Parathyroid adenoma (tissue), 2 donors: ENCODE measurements at regions not wholly inside any gene's neighbourhood (a gene's known extent, or its start where the extent isn't known, plus 50 kb on each side); places are given as distances from the start of the nearest gene placed in this dataset.

Experiments used
- H2AFZ ChIP-seq: fragments of 300-600 bp; sonication (generic); one replicate; pipeline ENCODE4 v1.7.0; 2017; ENCODE audit warnings: antibody characterized with exemption, mild to moderate bottlenecking
- H3K27ac ChIP-seq: fragments of 300-600 bp; sonication (generic); one replicate; pipeline ENCODE4 v1.7.0; 2017
- H3K27me3 ChIP-seq: fragments of 300-600 bp; sonication (generic); one replicate; pipeline ENCODE4 v1.7.0; 2017; ENCODE audit warnings: low read length; ENCODE audit not compliant: control insufficient read depth, insufficient read depth
- H3K36me3 ChIP-seq: fragments of 300-600 bp; sonication (generic); one replicate; pipeline ENCODE4 v1.7.0; 2017; ENCODE audit warnings: low read length; ENCODE audit not compliant: control insufficient read depth, insufficient read depth
- H3K4me1 ChIP-seq: fragments of 300-600 bp; sonication (generic); one replicate; pipeline ENCODE4 v1.7.0; 2017; ENCODE audit warnings: control low read depth
- H3K4me2 ChIP-seq: fragments of 300-600 bp; sonication (generic); one replicate; pipeline ENCODE4 v1.7.0; 2017; ENCODE audit warnings: low read length
- H3K4me3 ChIP-seq: fragments of 300-600 bp; sonication (generic); one replicate; pipeline ENCODE4 v1.7.0; 2017; ENCODE audit warnings: low read depth, low read length
- H3K79me2 ChIP-seq: fragments of 300-600 bp; sonication (generic); one replicate; pipeline ENCODE4 v1.7.0; 2017; ENCODE audit warnings: control low read depth
- H3K9ac ChIP-seq: fragments of 300-600 bp; sonication (generic); one replicate; pipeline ENCODE4 v1.7.0; 2017; ENCODE audit warnings: mild to moderate bottlenecking
- H3K9me3 ChIP-seq: fragments of 300-600 bp; sonication (generic); one replicate; pipeline ENCODE4 v1.7.0; 2017; ENCODE audit warnings: low read length; ENCODE audit not compliant: control insufficient read depth
- TF ChIP-seq, protein P1 (sequence below): fragments of 300-600 bp; sonication (generic); IDR thresholded peaks from one replicate; pipeline ENCODE4 v1.7.0; 2017; ENCODE audit warnings: antibody characterized with exemption, mild to moderate bottlenecking
- donor health status: primary hyperparathyroidism.

GRCh38 chr6:130672153-130672552 is 155.1 kb upstream of the SMLR1 start:
- TF ChIP-seq, protein P1, sequence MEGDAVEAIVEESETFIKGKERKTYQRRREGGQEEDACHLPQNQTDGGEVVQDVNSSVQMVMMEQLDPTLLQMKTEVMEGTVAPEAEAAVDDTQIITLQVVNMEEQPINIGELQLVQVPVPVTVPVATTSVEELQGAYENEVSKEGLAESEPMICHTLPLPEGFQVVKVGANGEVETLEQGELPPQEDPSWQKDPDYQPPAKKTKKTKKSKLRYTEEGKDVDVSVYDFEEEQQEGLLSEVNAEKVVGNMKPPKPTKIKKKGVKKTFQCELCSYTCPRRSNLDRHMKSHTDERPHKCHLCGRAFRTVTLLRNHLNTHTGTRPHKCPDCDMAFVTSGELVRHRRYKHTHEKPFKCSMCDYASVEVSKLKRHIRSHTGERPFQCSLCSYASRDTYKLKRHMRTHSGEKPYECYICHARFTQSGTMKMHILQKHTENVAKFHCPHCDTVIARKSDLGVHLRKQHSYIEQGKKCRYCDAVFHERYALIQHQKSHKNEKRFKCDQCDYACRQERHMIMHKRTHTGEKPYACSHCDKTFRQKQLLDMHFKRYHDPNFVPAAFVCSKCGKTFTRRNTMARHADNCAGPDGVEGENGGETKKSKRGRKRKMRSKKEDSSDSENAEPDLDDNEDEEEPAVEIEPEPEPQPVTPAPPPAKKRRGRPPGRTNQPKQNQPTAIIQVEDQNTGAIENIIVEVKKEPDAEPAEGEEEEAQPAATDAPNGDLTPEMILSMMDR, result no peak
- Histone ChIP-seq H3K4me2 (no peak overlapping the region), H3K27ac (no peak overlapping the region), H3K9me3 (peaks cover 4% of the 10 kb centered on the region), H3K36me3 (no peaks in the 10 kb centered on the region), H3K4me1 (no peaks in the 10 kb centered on the region), H3K9ac (no peak overlapping the region), H3K27me3 (no peaks in the 10 kb centered on the region), H3K79me2 (no peaks in the 10 kb centered on the region), H3K4me3 (no peak overlapping the region), H2AFZ (no peak overlapping the region)

GRCh38 chr6:130674604-130675003 is 152.6 kb upstream of the SMLR1 start:
- H3K27ac ChIP-seq, result no peak overlapping the region
- H3K27me3 ChIP-seq, result no peaks in the 10 kb centered on the region

GRCh38 chr6:130675072-130675471 is 152.1 kb upstream of the SMLR1 start:
- no peaks in the 10 kb centered on the region for H3K36me3 ChIP-seq

More at GRCh38 chr6:130674604-130675003, 152.6 kb upstream of the SMLR1 start:
- TF ChIP-seq, protein P1, result no peak
- H3K36me3 ChIP-seq, result no peaks in the 10 kb centered on the region
- H3K9ac ChIP-seq, result no peak overlapping the region
- no peak overlapping the region for H3K4me2 ChIP-seq
- no peaks in the 10 kb centered on the region for H3K4me1 ChIP-seq
- no peak overlapping the region for H3K4me3 ChIP-seq
- H3K9me3 ChIP-seq, result peaks cover 7% of the 10 kb centered on the region
- no peak overlapping the region for H2AFZ ChIP-seq
- no peaks in the 10 kb centered on the region for H3K79me2 ChIP-seq

DNA sequence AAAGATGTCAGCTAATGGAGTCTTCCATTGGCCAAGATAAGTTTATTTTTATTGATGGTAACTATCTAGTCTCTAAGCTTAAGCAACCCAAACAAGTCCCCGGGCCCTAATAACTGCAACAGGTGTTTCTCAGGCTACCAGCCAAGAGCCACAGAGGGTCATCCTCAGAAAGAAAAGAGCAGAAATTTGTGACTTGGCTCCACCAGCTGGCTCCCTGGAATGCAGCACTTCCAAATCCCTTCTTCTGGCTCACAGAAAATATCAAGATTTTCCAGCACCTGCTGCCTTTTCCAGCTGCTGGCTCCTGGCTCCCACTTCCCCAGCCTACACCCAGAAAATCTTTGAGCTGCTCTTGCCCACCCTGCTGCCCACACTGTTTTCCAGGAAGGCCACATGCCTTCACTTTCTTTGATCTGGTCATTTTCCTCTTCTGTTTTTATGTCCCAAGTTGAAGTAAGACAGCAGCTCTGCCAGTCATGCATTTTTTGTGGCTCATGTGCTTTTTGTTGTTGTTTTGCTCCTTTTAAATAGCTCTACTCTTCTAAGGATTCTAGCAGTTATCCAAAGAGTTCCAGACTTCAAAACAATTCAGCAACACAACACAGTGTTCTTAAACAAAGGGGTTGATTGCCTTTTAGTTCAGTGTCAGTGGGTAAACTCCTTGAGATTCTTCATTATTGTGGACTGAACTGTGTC is 151.0 kb upstream of the SMLR1 start:
- H3K27ac ChIP-seq, result no peak overlapping the region
- no peaks in the 10 kb centered on the region for H3K79me2 ChIP-seq
- peaks cover 7% of the 10 kb centered on the region for H3K9me3 ChIP-seq
- TF ChIP-seq, protein P1, result no peak
- H3K36me3 ChIP-seq, result no peaks in the 10 kb centered on the region
- no peaks in the 10 kb centered on the region for H3K4me1 ChIP-seq
- H3K9ac ChIP-seq, result no peak overlapping the region
- no peak overlapping the region for H3K4me3 ChIP-seq
- H3K27me3 ChIP-seq, result no peaks in the 10 kb centered on the region
- H3K4me2 ChIP-seq, result no peak overlapping the region
- no peak overlapping the region for H2AFZ ChIP-seq

More at GRCh38 chr6:130675072-130675471, 152.1 kb upstream of the SMLR1 start:
- Histone ChIP-seq H3K4me3 (no peak overlapping the region), H3K27ac (no peak overlapping the region), H3K4me1 (no peaks in the 10 kb centered on the region), H2AFZ (no peak overlapping the region), H3K27me3 (no peaks in the 10 kb centered on the region), H3K79me2 (no peaks in the 10 kb centered on the region), H3K9ac (no peak overlapping the region), H3K9me3 (peaks cover 7% of the 10 kb centered on the region), H3K4me2 (no peak overlapping the region)
- TF ChIP-seq, protein P1, result no peak

- Histone ChIP-seq H3K27ac (no peak overlapping the region), H2AFZ (no peak overlapping the region), H3K36me3 (no peaks in the 10 kb centered on the region), H3K27me3 (no peaks in the 10 kb centered on the region), H3K79me2 (no peaks in the 10 kb centered on the region), H3K4me3 (no peak overlapping the region), H3K4me2 (no peak overlapping the region), H3K9ac (no peak overlapping the region), H3K9me3 (peaks cover 7% of the 10 kb centered on the region), H3K4me1 (no peaks in the 10 kb centered on the region)
- TF ChIP-seq, protein P1, result no peak
These were observed 150.4 kb upstream of the SMLR1 start for GRCh38 chr6:130676773-130677144.
